ENCODE measurements at regions not wholly inside any gene's neighbourhood (a gene's known extent, or its start where the extent isn't known, plus 50 kb on each side); places are given as distances from the start of the nearest gene placed in this dataset.

DNA sequence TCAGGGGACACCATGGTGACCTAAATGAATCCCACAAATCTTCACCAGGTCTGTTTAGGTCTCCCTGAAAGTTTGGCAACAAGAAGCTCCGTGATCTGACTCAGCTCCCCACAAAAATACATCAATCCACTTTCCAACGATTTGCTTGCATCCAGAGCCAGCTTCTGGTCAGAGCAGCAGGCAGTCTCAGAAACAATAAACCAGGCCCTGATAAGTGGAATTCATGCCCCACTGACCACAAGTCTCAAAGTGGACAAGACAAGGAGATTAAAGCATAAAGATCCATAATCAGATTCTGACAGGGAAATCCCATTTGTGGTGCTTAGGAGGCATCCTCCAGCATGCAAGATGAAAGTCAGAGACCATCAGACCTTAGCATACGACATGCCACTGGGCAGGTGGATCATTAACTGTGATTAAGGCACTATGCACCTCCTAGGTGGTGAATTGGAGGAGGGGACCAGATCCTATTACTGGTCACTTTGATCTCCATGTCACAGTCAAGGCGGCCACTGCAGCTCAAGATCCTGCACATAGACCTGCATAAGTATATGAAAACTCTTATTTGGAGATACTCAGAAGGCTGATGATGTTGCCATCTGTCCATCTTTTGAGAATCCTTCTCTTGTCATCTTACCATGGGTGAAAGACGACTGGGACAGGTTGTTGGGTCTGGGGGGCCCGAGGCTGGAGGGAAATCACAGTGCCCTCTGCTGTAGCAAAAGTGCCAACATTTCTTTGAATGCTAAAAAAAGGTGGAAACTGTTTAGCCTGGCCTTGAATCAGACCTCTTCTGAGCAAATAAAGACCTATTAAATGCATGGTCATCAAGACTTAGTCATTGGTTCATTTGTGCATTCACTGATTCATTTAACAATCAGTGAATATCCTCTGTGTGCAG is 309.2 kb upstream of the CCL2 start:
- H3K4me1 Mint-ChIP-seq (ENCODE audit: unreplicated experiment), result no peaks in the 10 kb centered on the region
- no peak for DNase-seq (ENCODE audit: extremely low spot score, unreplicated experiment)
- H3K9me3 Mint-ChIP-seq (ENCODE audit: unreplicated experiment), result peaks cover 13% of the 10 kb centered on the region
- H3K4me3 Mint-ChIP-seq (ENCODE audit: unreplicated experiment), result no peak overlapping the region
- no peaks in the 10 kb centered on the region for H3K36me3 Mint-ChIP-seq (ENCODE audit: unreplicated experiment)
- no peak overlapping the region for H3K27ac Mint-ChIP-seq (ENCODE audit: unreplicated experiment)
- no peaks in the 10 kb centered on the region for H3K27me3 Mint-ChIP-seq (ENCODE audit: unreplicated experiment)
- TF ChIP-seq, protein P1, sequence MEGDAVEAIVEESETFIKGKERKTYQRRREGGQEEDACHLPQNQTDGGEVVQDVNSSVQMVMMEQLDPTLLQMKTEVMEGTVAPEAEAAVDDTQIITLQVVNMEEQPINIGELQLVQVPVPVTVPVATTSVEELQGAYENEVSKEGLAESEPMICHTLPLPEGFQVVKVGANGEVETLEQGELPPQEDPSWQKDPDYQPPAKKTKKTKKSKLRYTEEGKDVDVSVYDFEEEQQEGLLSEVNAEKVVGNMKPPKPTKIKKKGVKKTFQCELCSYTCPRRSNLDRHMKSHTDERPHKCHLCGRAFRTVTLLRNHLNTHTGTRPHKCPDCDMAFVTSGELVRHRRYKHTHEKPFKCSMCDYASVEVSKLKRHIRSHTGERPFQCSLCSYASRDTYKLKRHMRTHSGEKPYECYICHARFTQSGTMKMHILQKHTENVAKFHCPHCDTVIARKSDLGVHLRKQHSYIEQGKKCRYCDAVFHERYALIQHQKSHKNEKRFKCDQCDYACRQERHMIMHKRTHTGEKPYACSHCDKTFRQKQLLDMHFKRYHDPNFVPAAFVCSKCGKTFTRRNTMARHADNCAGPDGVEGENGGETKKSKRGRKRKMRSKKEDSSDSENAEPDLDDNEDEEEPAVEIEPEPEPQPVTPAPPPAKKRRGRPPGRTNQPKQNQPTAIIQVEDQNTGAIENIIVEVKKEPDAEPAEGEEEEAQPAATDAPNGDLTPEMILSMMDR (IDR thresholded peaks at IDR 0.05), result no peak

GRCh38 chr17:33947762-33948161 is 307.3 kb upstream of the CCL2 start:
- no peak overlapping the region for H3K4me3 Mint-ChIP-seq (ENCODE audit: unreplicated experiment)
- no peaks in the 10 kb centered on the region for H3K36me3 Mint-ChIP-seq (ENCODE audit: unreplicated experiment)
- DNase-seq (ENCODE audit: extremely low spot score, unreplicated experiment), result no peak
- no peak overlapping the region for H3K27ac Mint-ChIP-seq (ENCODE audit: unreplicated experiment)
- TF ChIP-seq, protein P1 (IDR thresholded peaks at IDR 0.05), result no peak
- H3K27me3 Mint-ChIP-seq (ENCODE audit: unreplicated experiment), result no peaks in the 10 kb centered on the region
- peaks cover 4% of the 10 kb centered on the region for H3K9me3 Mint-ChIP-seq (ENCODE audit: unreplicated experiment)
- no peaks in the 10 kb centered on the region for H3K4me1 Mint-ChIP-seq (ENCODE audit: unreplicated experiment)

GRCh38 chr17:33948309-33948708 is 306.8 kb upstream of the CCL2 start:
- DNase-seq (ENCODE audit: extremely low spot score, unreplicated experiment), result no peak
- no peaks in the 10 kb centered on the region for H3K4me1 Mint-ChIP-seq (ENCODE audit: unreplicated experiment)
- no peaks in the 10 kb centered on the region for H3K27me3 Mint-ChIP-seq (ENCODE audit: unreplicated experiment)
- TF ChIP-seq, protein P1 (IDR thresholded peaks at IDR 0.05), result no peak
- no peaks in the 10 kb centered on the region for H3K36me3 Mint-ChIP-seq (ENCODE audit: unreplicated experiment)
- no peak overlapping the region for H3K4me3 Mint-ChIP-seq (ENCODE audit: unreplicated experiment)
- no peak overlapping the region for H3K27ac Mint-ChIP-seq (ENCODE audit: unreplicated experiment)
- H3K9me3 Mint-ChIP-seq (ENCODE audit: unreplicated experiment), result peaks cover 4% of the 10 kb centered on the region

GRCh38 chr17:33949100-33949499 is 306.0 kb upstream of the CCL2 start:
- H3K27me3 Mint-ChIP-seq (ENCODE audit: unreplicated experiment), result no peaks in the 10 kb centered on the region
- no peak overlapping the region for H3K27ac Mint-ChIP-seq (ENCODE audit: unreplicated experiment)
- peaks cover 10% of the 10 kb centered on the region for H3K9me3 Mint-ChIP-seq (ENCODE audit: unreplicated experiment)

DNA sequence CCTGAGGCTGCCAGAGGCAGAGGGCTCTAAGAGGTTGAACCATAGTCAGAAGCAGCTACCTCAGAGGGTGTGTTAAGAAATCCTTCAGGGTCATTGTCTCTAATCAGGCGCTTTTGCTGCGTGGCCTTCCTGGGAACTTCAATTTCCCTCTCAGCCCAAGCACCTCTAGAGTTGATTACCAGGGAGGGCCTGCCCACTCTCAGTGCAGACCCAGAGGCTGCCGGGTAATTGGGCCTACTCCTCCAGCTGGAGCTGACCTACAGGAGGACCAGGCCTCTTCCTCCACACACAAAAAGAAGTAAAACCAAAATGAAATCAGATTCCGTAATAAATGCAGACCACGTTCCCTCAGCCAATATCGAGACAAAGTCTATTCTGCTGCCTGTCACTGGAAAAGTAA is 305.0 kb upstream of the CCL2 start:
- peaks cover 7% of the 10 kb centered on the region for H3K9me3 Mint-ChIP-seq (ENCODE audit: unreplicated experiment)
- no peak overlapping the region for H3K4me3 Mint-ChIP-seq (ENCODE audit: unreplicated experiment)
- no peaks in the 10 kb centered on the region for H3K27me3 Mint-ChIP-seq (ENCODE audit: unreplicated experiment)
- TF ChIP-seq, protein P1 (IDR thresholded peaks at IDR 0.05), result no peak
- DNase-seq (ENCODE audit: extremely low spot score, unreplicated experiment), result no peak
- no peak overlapping the region for H3K27ac Mint-ChIP-seq (ENCODE audit: unreplicated experiment)
- no peaks in the 10 kb centered on the region for H3K36me3 Mint-ChIP-seq (ENCODE audit: unreplicated experiment)
- no peaks in the 10 kb centered on the region for H3K4me1 Mint-ChIP-seq (ENCODE audit: unreplicated experiment)

More at GRCh38 chr17:33949100-33949499, 306.0 kb upstream of the CCL2 start:
- TF ChIP-seq, protein P1 (IDR thresholded peaks at IDR 0.05), result no peak
- Mint-ChIP-seq H3K4me1 (ENCODE audit: unreplicated experiment) (no peaks in the 10 kb centered on the region), H3K36me3 (ENCODE audit: unreplicated experiment) (no peaks in the 10 kb centered on the region), H3K4me3 (ENCODE audit: unreplicated experiment) (no peak overlapping the region)
- DNase-seq (ENCODE audit: extremely low spot score, unreplicated experiment), result no peak

All from osteocyte (in vitro differentiated cells).